ENCODE measurements at regions not wholly inside any gene's neighbourhood (a gene's known extent, or its start where the extent isn't known, plus 50 kb on each side); places are given as distances from the start of the nearest gene placed in this dataset.

GRCh38 chr4:64870558-64870957 lies 461.3 kb upstream of the TECRL start:
- no peak for TF ChIP-seq CTCF (IDR thresholded peaks at IDR 0.05; ENCODE audit: insufficient read depth, low read length)
- TF ChIP-seq SPI1 (IDR thresholded peaks at IDR 0.05; ENCODE audit: borderline replicate concordance, low read depth), result no peak
- no peak for TF ChIP-seq POLR2AphosphoS5 (IDR thresholded peaks at IDR 0.05; ENCODE audit: low read depth)
- no peak for TF ChIP-seq REST (IDR thresholded peaks at IDR 0.05; ENCODE audit: insufficient replicate concordance, low read depth)
- no peak for TF ChIP-seq GABPA (IDR thresholded peaks at IDR 0.05; ENCODE audit: low read depth)
- no peak for DNase-seq (ENCODE audit: low read depth in 1 of 2, low spot score in 1 of 2)
- H3K27ac ChIP-seq (replicated peaks), result no peak overlapping the region

GRCh38 chr4:64857815-64858214 lies 448.6 kb upstream of the TECRL start:
- H3K4me3 ChIP-seq (replicated peaks; ENCODE audit: insufficient read depth, low read length), result no peak overlapping the region
- H3K27me3 ChIP-seq (ENCODE audit: insufficient read depth, poor library complexity, severe bottlenecking), result no peaks in the 10 kb centered on the region
- no peak for DNase-seq (ENCODE audit: low read depth in 1 of 2, low spot score in 1 of 2)
- TF ChIP-seq CTCF (IDR thresholded peaks at IDR 0.05; ENCODE audit: insufficient read depth, low read length) (no peak), SPI1 (IDR thresholded peaks at IDR 0.05; ENCODE audit: borderline replicate concordance, low read depth) (no peak), GABPA (IDR thresholded peaks at IDR 0.05; ENCODE audit: low read depth) (no peak), REST (IDR thresholded peaks at IDR 0.05; ENCODE audit: insufficient replicate concordance, low read depth) (no peak), POLR2AphosphoS5 (IDR thresholded peaks at IDR 0.05; ENCODE audit: low read depth) (no peak)
- H3K27ac ChIP-seq (replicated peaks), result no peak overlapping the region

More at GRCh38 chr4:64870558-64870957, 461.3 kb upstream of the TECRL start:
- Histone ChIP-seq H3K27me3 (ENCODE audit: insufficient read depth, poor library complexity, severe bottlenecking) (no peaks in the 10 kb centered on the region), H3K4me3 (replicated peaks; ENCODE audit: insufficient read depth, low read length) (no peak overlapping the region)

GRCh38 chr4:64857198-64857597 lies 447.9 kb upstream of the TECRL start:
- Histone ChIP-seq H3K27ac (replicated peaks) (no peak overlapping the region), H3K27me3 (ENCODE audit: insufficient read depth, poor library complexity, severe bottlenecking) (no peaks in the 10 kb centered on the region), H3K4me3 (replicated peaks; ENCODE audit: insufficient read depth, low read length) (no peak overlapping the region)
- no peak for DNase-seq (ENCODE audit: low read depth in 1 of 2, low spot score in 1 of 2)
- no peak for TF ChIP-seq GABPA (IDR thresholded peaks at IDR 0.05; ENCODE audit: low read depth)
- no peak for TF ChIP-seq CTCF (IDR thresholded peaks at IDR 0.05; ENCODE audit: insufficient read depth, low read length)
- TF ChIP-seq POLR2AphosphoS5 (IDR thresholded peaks at IDR 0.05; ENCODE audit: low read depth), result no peak
- TF ChIP-seq REST (IDR thresholded peaks at IDR 0.05; ENCODE audit: insufficient replicate concordance, low read depth), result no peak
- no peak for TF ChIP-seq SPI1 (IDR thresholded peaks at IDR 0.05; ENCODE audit: borderline replicate concordance, low read depth)
